H1 (cell line): ENCODE measurements at regions not wholly inside any gene's neighbourhood (a gene's known extent, or its start where the extent isn't known, plus 50 kb on each side); places are given as distances from the start of the nearest gene placed in this dataset.

Source experiments
- CTCF ChIA-PET: fragments of 300-600 bp; sonication (Branson Sonifier 250); formaldehyde crosslinking; loops from one replicate; lab custom pipeline; 2021; ENCODE audit not compliant: partially characterized antibody; lab: Charles Lee
- POLR2A ChIA-PET: fragments of 300-600 bp; sonication (Branson Sonifier 250); formaldehyde crosslinking; loops from one replicate; lab custom pipeline; 2021; ENCODE audit warnings: inconsistent platforms; ENCODE audit not compliant: partially characterized antibody; lab: Charles Lee
- DNase-seq, 2 experiments: peaks; one replicate each; pipeline versions ENCODE4 v3.0.0 to v3.0.0-alpha.2; 2010 to 2022; ENCODE audit warnings: low spot score in 2 of 2, low read depth in 1 of 2, mixed read lengths in 1 of 2
- FAIRE-seq: peaks from 2 replicates; lab custom pipeline; 2011; peaks lifted over from hg19 to GRCh38; lab: Jason Lieb, UNC
- H2AFZ ChIP-seq: 2 replicates; pipeline ENCODE4 v1.8.1; 2012; ENCODE audit warnings: low read length, inconsistent platforms
- H2AK5ac ChIP-seq: 2 replicates; pipeline ENCODE4 v1.6.1; 2013; ENCODE audit warnings: low read depth, low read length
- H2BK120ac ChIP-seq: replicated peaks from 2 replicates; pipeline ENCODE3; 2013; ENCODE audit warnings: low read depth, low read length, inconsistent platforms
- H2BK12ac ChIP-seq: 2 replicates; pipeline ENCODE4 v1.6.1; 2013; ENCODE audit warnings: low read depth, low read length
- H2BK15ac ChIP-seq: 2 replicates; pipeline ENCODE4 v1.6.1; 2013; ENCODE audit warnings: low read length
- H2BK20ac ChIP-seq: 2 replicates; pipeline ENCODE4 v1.6.1; 2013; ENCODE audit warnings: low read length
- H2BK5ac ChIP-seq: 2 replicates; pipeline ENCODE4 v1.6.1; 2013; ENCODE audit warnings: low read depth, low read length
- H3K14ac ChIP-seq: 2 replicates; pipeline ENCODE4 v1.6.1; 2013; ENCODE audit warnings: inconsistent platforms; ENCODE audit not compliant: insufficient read length
- H3K18ac ChIP-seq: 2 replicates; pipeline ENCODE4 v1.6.1; 2013; ENCODE audit warnings: low read length; ENCODE audit errors: extremely low read depth
- H3K23ac ChIP-seq: 2 replicates; pipeline ENCODE4 v1.6.1; 2013; ENCODE audit warnings: inconsistent platforms; ENCODE audit not compliant: insufficient read length
- H3K23me2 ChIP-seq: 2 replicates; pipeline ENCODE4 v1.6.1; 2013; ENCODE audit warnings: low read depth, low read length
- H3K27ac ChIP-seq: 2 replicates; pipeline ENCODE4 v1.6.1; 2011; ENCODE audit warnings: low read depth, low read length, inconsistent platforms
- H3K27me3 ChIP-seq, 4 experiments: replicated peaks in 1 of 4; 1 replicate in 1 of 4; 2 replicates in 3 of 4; pipeline versions ENCODE4 v1.6.1 to v1.8.1; 2011 to 2013; ENCODE audit warnings: low read length in 3 of 4, mild to moderate bottlenecking in 3 of 4, inconsistent platforms in 2 of 4, mixed read lengths in 2 of 4, moderate library complexity in 1 of 4; ENCODE audit not compliant: control insufficient read depth in 3 of 4, insufficient read depth in 3 of 4; ENCODE audit errors: extremely low read depth in 1 of 4
- H3K36me3 ChIP-seq, 4 experiments: 2 replicates each; pipeline versions ENCODE4 v1.6.1 to v1.8.1; 2011 to 2013; ENCODE audit warnings: mild to moderate bottlenecking in 4 of 4, low read length in 3 of 4, moderate library complexity in 2 of 4, control low read depth in 1 of 4, inconsistent platforms in 1 of 4; ENCODE audit not compliant: insufficient read depth in 4 of 4, control insufficient read depth in 2 of 4
- H3K4ac ChIP-seq: replicated peaks from 2 replicates; pipeline ENCODE3; 2013; ENCODE audit warnings: low read length, low read depth, mixed read lengths, inconsistent platforms; ENCODE audit not compliant: insufficient read length
- H3K4me1 ChIP-seq, 4 experiments: replicated peaks in 1 of 4; 1 replicate in 1 of 4; 2 replicates in 3 of 4; pipeline versions ENCODE4 v1.6.1 to v1.8.1; 2011 to 2013; ENCODE audit warnings: low read length in 3 of 4, inconsistent platforms in 2 of 4, mixed read lengths in 1 of 4; ENCODE audit not compliant: insufficient read depth in 4 of 4, control insufficient read depth in 3 of 4
- H3K4me2 ChIP-seq, 2 experiments: 2 replicates each; pipeline versions ENCODE4 v1.6.1 to v1.8.1; 2011 to 2013; ENCODE audit warnings: low read depth in 2 of 2, low read length in 2 of 2, control low read depth in 1 of 2, inconsistent platforms in 1 of 2, mild to moderate bottlenecking in 1 of 2; ENCODE audit not compliant: insufficient read depth in 1 of 2
- H3K4me3 ChIP-seq, 4 experiments: fragments of 200-600, 300-600 bp in 1 of 4; sonication (generic), shearing (Covaris generic), sonication (Bioruptor Twin) in 1 of 4; 2 replicates each; pipeline versions ENCODE4 v1.5.1 to v1.8.1; 2011 to 2016; ENCODE audit warnings: low read length in 4 of 4, low read depth in 3 of 4, control low read depth in 2 of 4, inconsistent platforms in 2 of 4, mild to moderate bottlenecking in 2 of 4, mixed read lengths in 1 of 4, moderate library complexity in 1 of 4; ENCODE audit not compliant: insufficient read depth in 2 of 4; ENCODE audit errors: extremely low read depth in 1 of 4
- H3K56ac ChIP-seq: replicated peaks from 2 replicates; pipeline ENCODE3; 2013; ENCODE audit warnings: low read depth, mild to moderate bottlenecking, mixed read lengths, low read length, inconsistent platforms; ENCODE audit not compliant: insufficient read length
- H3K79me1 ChIP-seq: 2 replicates; pipeline ENCODE4 v1.6.1; 2013; ENCODE audit warnings: low read depth, low read length, control low read depth
- H3K79me2 ChIP-seq, 2 experiments: 2 replicates each; pipeline versions ENCODE4 v1.6.1 to v1.8.1; 2012 to 2013; ENCODE audit warnings: low read length in 2 of 2, mild to moderate bottlenecking in 2 of 2, inconsistent platforms in 1 of 2; ENCODE audit not compliant: insufficient read depth in 2 of 2, control insufficient read depth in 1 of 2
- H3K9ac ChIP-seq, 4 experiments: replicated peaks in 1 of 4; 1 replicate in 1 of 4; 2 replicates in 3 of 4; pipeline versions ENCODE4 v1.6.1 to v1.8.1; 2011 to 2013; ENCODE audit warnings: low read depth in 3 of 4, low read length in 3 of 4, control low read depth in 2 of 4, mild to moderate bottlenecking in 2 of 4, moderate library complexity in 2 of 4, inconsistent platforms in 1 of 4; ENCODE audit errors: extremely low read depth in 1 of 4
- H3K9me3 ChIP-seq, 2 experiments: 2 replicates each; pipeline versions ENCODE4 v1.6.1 to v1.8.1; 2012 to 2013; ENCODE audit warnings: mild to moderate bottlenecking in 2 of 2, moderate library complexity in 2 of 2, control low read depth in 1 of 2, inconsistent platforms in 1 of 2, low read depth in 1 of 2, low read length in 1 of 2, mixed read lengths in 1 of 2; ENCODE audit not compliant: insufficient read depth in 2 of 2
- H4K20me1 ChIP-seq, 2 experiments: replicated peaks in 1 of 2; 2 replicates each; pipeline versions ENCODE3 to v1.8.1; 2011 to 2013; ENCODE audit warnings: inconsistent platforms in 2 of 2, low read length in 2 of 2, mild to moderate bottlenecking in 1 of 2; ENCODE audit not compliant: insufficient read depth in 2 of 2, control insufficient read depth in 1 of 2
- H4K5ac ChIP-seq: 2 replicates; pipeline ENCODE4 v1.6.1; 2013; ENCODE audit warnings: low read length, low read depth, mixed read lengths, inconsistent platforms; ENCODE audit not compliant: insufficient read length
- H4K8ac ChIP-seq: 2 replicates; pipeline ENCODE4 v1.8.0; 2013; ENCODE audit warnings: mild to moderate bottlenecking, moderate library complexity, low read length, inconsistent platforms; ENCODE audit not compliant: insufficient read depth; ENCODE audit errors: extremely low read depth
- H4K91ac ChIP-seq: replicated peaks from 2 replicates; pipeline ENCODE3; 2013; ENCODE audit warnings: low read length, mixed read lengths, inconsistent platforms; ENCODE audit not compliant: insufficient read length
- JUN ChIP-seq: IDR thresholded peaks from 2 replicates; pipeline ENCODE4 v1.6.1; 2011; ENCODE audit warnings: low read depth, mild to moderate bottlenecking, improper control_type of control experiment, low read length
- WGBS, 2 experiments: shearing (Covaris generic) in 1 of 2; methylation state at CpG; one replicate each; pipeline versions ENCODE4 v1.1.6 to v1.1.7; 2013 to 2015; ENCODE audit warnings: low lambda C conversion rate in 2 of 2, mixed read lengths in 2 of 2, inconsistent platforms in 1 of 2, low coverage in 1 of 2, missing lambda C conversion rate in 1 of 2; ENCODE audit not compliant: insufficient replicate concordance in 2 of 2, insufficient coverage in 1 of 2, insufficient read length in 1 of 2; ENCODE audit errors: extremely low coverage in 1 of 2, missing lambda C conversion rate in 1 of 2; 5-methylcytosine and 5-hydroxymethylcytosine counted together

DNA sequence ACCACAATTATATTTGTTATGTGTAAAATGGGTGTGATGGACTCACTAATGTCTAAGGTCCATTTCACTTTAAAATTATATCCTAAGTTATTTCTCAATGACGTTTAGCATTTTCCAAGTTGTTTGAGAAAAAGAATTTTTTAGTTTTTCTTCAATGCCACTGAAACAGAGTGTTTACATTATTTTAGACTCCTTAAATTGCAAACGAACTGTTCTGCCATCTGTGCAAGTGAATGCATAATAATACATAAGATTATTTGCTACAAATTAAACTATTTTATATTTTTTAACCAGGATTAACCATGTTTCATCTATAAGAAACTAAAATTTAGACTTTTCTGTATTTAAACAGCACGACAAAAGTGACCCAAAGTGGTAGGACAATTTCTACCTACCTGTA is 425.4 kb downstream of the NDFIP2 start:
- Histone ChIP-seq H3K36me3 (no peaks in the 10 kb centered on the region), H3K4me1 (no peaks in the 10 kb centered on the region; a peak in 1 of 7 replicates), H3K27me3 (peaks cover 0 to 1% (median 0%) of the 10 kb centered on the region in 4 experiments; a peak in 1 of 7 replicates), H4K20me1 (no peaks in the 10 kb centered on the region), H3K18ac (no peak overlapping the region), H2BK20ac (no peak overlapping the region), H3K27ac (no peak overlapping the region), H3K79me1 (no peaks in the 10 kb centered on the region), H3K4me3 (no peak overlapping the region), H2AK5ac (no peak overlapping the region), H2BK12ac (no peak overlapping the region), H4K5ac (no peak overlapping the region), H2BK120ac (no peak overlapping the region), H3K56ac (no peak overlapping the region), H3K79me2 (no peaks in the 10 kb centered on the region), H2BK5ac (no peak overlapping the region), H4K91ac (no peak overlapping the region), H3K23me2 (no peaks in the 10 kb centered on the region), H4K8ac (no peak overlapping the region), H3K14ac (no peak overlapping the region), H2BK15ac (no peak overlapping the region), H3K4ac (no peak overlapping the region), H3K4me2 (no peak overlapping the region), H3K23ac (no peak overlapping the region), H3K9me3 (no peaks in the 10 kb centered on the region), H2AFZ (no peak overlapping the region), H3K9ac (no peak overlapping the region)
- CTCF ChIA-PET, result interaction anchor here (1.0 to 1.5 kb wide), 2 partner anchors 108 to 227 kb away, joined by 3 to 4 read pairs; no protein-coding TSS in a partner anchor
- DNase-seq (no peak), FAIRE-seq (no peak)
- WGBS, 2 experiments, result 93% methylated on average over 3 of the region's 3 CpGs; no CpG with 5 or more reads in 1 of the 2 experiments
- POLR2A ChIA-PET, result no interaction called here
- no peak for TF ChIP-seq JUN
